NCI-H1417 treated with DMSO at 0.1 percent for 48 hours (cell line): ENCODE measurements at regions not wholly inside any gene's neighbourhood (a gene's known extent, or its start where the extent isn't known, plus 50 kb on each side); places are given as distances from the start of the nearest gene placed in this dataset.
"Not testable (repeated sequence)": the region's sequence is repeated elsewhere in the genome, so short reads cannot be mapped to it uniquely, and the experiment has no call there.

Source experiments
- DNase-seq: peaks from one replicate; lab custom pipeline; 2025; lab: John Stamatoyannopoulos, UW

DNA sequence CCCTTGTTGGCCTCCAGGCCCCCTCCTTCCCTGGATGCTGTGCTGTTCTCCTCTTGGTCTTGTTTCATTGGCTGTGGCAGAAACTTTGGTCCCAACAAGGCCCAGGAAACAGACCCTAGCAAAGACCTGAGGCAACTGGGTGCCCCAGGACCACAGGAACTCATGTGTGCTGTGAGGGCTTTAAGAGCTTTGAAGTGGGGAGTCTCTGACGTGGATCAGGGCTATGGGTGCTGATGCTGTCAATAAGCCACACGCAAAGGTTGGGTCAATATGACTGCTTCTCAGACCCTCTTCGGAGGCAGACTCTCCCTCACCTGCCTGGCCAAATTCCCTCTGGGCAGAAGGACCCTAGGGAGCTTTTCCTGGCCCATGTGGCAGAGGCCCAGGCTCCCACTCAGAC is 91.5 kb upstream of the MLN start:
- no peak for DNase-seq

GRCh38 chr6:33894438-33894837 is 90.6 kb upstream of the MLN start:
- DNase-seq: no peak

DNA sequence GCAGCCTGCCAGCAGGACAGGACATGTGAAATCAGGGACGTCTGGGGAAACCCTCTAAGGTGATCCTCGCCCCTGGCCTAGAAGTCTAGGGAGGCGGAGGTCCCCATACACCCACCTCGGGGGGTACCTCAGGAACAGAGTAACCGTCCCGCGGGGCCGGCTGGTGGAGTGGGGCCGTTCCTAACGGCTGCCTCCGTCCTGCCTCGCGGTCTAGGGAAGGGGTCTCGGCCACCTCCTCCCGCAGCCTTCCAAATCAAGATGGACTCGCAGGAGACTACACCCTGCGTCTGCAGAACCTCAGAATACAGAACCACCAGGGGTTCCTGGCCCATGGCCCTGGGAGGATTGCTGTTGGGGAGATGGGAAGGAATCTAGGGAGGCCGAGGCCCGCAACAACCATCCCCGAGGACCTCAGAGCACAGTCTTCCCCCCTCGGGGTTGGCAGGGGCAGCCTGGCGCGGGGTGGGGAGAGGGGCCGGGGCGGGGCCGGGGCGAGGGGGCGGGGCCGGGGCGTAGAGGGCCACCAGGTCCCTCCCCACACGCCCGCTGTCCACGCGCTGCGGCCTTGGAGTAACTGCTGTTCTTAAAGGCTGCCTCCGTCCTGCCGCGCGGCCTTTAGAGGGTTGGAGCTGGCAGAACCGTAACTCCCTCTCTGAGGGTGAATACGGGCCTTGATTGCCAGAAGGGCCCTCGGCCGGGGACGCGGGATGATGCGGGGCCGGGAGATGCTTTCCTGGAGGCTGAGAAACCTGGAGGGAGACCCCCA is 89.0 kb upstream of the MLN start:
- DNase-seq: no peak

DNA sequence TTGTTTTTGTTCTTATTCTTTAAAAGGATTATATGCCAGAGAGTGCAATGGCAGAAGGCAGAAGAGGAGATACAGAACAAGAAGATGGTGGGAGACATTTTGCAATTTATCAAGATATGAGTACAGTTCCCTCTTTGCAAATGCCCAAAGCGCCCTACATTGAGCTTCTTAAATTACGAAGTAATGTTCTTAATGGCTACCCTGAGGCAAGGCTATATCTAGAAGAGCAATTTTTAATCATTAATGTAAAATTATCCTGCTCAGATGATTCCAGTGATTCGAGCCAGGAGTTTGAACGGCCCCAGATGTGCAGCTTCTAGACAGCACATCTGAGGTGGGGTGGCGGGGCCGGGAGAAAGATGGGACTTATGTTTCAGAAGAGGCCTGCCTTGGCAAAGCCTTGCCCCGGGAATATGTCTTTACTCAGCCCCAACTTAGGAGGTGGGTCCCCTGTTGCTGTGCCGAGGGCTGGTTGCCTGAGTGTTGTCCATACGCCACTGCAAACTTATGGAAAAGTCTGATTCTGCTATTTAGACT is 84.9 kb upstream of the MLN start:
- DNase-seq: no peak

DNA sequence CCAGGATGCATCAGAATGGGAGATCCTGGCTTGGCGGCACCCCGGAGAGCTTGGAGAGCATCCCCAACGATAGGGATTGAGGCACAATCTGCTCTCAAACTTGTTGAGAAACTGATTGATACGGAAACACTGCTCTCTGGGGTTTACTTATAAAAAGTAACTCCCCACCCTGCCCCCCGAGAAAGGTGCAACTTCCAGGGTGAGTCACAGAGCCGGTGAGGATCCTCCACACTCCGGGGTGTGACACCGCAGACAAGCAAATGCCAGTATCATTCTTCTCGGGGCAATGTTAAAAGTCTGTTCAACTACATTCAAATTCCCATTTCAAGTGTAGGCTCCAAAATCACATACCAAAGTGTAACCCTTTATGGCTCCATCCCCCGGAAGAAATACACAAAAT is 84.4 kb upstream of the MLN start:
- no peak for DNase-seq

- DNase-seq: no peak
These were observed 82.9 kb upstream of the MLN start for GRCh38 chr6:33886673-33887144.

DNA sequence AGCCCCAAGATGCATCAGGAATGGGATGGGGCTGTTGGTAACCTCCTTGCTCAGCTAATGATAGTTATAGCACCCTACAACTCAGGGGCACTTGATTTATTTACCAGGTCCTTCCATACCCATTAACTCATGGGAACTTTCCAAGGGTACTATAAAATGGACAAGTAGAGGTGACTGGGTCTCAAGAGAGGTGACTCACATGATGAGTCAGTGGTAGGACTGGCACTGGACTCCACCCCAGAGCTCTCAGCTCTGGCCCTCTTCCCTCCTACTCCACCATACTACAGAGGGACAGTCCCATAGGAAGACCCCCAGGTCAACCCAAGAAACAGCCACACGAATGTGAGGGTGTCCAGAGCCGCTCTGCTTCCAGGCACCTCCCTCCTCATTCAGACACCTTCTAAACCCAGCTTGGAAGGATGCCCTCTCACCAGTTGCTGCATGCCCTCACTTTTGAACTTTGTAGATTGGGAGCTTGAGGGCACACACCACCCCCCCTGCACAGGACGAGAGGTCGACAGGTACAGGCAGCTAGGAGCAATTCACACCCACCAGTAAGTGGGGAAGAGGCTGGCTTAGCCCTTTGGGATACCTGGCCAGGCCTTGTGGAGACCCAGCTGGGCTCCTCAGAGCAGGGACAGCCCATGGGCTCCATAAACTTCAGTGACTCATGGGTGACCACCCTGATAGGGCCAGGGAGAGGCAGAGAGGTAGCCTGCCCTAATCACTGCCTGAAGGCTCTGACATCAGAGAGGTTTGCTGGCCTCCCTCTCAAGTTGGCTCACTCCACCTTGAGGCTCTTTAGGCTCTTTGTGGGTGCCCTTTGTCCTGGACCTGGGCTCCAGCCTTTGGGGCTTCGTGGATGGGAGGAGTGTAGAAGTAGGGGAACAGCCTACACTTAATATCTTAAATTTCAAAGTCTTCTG is 81.6 kb upstream of the MLN start:
- DNase-seq: no peak

- not testable (repeated sequence) for DNase-seq
These were observed 79.8 kb upstream of the MLN start for GRCh38 chr6:33883621-33884020.

DNA sequence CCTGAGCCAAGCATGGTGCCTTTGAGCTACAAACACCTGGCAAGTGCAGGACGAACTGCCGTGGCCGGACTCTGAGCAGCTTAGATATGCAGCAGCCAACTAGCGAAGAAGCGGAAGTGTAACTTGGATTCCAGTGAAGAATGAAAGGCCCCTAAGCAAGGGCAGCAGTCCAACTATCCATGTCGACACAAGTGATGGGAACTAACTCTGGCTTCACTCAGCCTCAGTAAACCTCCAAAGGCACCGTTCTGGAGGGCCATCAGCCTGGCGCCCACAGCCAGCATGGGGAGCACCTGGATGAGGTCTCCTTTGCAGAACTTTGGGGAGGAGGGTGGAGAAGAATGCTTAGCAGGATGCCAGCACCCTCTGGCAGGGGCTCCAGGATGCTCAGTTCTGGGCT is 78.4 kb upstream of the MLN start:
- DNase-seq: no peak

- no peak for DNase-seq
These were observed 77.0 kb upstream of the MLN start for GRCh38 chr6:33880766-33881165.

- no peak for DNase-seq
These were observed 76.4 kb upstream of the MLN start for GRCh38 chr6:33880104-33880678.

DNA sequence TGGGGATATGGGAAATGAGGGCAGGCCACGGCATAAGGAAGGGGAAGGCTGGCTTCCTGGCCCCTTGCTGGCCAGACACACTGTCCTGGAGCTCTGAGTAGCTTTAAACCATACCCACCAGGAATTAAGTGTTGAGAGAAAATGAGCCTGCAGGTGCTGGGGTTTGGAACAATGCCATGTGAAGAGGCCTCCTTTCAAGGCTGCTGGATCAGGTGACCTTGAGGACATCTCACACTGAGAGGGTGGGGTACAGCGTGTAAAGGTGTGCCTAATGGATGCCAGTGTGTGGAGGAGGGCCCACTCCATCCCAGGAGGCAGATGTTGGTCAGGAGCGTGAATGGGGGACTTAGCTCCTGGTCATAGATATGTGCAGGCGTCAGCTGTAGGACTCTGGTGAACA is 74.8 kb upstream of the MLN start:
- peak; percentile 69 for DNase-seq

DNA sequence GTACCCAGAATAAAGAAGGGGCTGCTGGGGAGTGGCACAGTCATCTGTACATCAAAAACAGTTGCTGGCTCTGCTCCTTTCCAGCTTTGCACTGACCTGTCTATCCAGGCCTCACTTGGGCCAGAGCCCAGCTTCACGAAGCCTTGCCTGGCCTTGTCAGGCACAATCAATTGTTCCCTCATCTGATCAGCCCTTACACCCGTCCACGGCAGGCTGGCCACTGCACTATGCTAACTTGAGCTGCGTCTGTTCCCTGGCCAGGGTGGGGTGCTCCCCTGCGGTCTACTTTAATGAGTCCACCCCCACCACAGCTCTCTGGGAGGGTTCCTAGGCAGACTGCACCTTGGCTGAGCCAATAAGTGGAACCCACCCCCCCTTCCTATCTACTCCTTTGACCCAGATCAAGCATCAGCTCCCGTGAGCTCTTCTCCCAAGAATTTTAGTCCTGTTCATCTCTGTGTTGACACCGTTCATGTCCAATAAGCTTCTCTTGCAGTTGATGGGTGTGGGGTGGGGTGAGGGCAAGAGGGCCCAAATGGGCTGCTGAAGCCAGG is 74.3 kb upstream of the MLN start:
- no peak for DNase-seq

- DNase-seq: no peak
These were observed 71.9 kb upstream of the MLN start for GRCh38 chr6:33875696-33876095.

DNA sequence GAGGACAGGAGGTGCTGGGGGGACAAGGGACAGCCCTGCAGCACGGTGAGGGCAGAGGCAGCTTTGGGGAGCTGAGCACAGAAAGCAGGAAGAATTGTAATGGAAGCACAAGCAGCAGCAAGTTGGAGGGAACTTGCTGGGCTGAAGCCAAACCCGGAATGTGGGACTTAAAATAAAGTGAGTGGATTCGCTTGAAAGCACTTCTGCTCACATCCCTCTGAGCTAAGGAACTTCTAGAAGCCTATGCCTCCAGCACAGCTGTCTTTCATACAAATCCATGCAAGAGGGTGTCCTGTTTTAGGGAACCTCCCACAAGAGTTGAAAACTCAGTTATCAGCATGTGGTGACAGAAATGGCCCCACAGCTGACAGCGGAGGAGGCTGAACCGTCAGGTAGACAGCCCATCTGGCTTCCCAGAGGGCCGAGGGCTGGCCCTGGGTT is 71.4 kb upstream of the MLN start:
- DNase-seq: no peak

- no peak for DNase-seq
These were observed 70.4 kb upstream of the MLN start for GRCh38 chr6:33874136-33874760.

DNA sequence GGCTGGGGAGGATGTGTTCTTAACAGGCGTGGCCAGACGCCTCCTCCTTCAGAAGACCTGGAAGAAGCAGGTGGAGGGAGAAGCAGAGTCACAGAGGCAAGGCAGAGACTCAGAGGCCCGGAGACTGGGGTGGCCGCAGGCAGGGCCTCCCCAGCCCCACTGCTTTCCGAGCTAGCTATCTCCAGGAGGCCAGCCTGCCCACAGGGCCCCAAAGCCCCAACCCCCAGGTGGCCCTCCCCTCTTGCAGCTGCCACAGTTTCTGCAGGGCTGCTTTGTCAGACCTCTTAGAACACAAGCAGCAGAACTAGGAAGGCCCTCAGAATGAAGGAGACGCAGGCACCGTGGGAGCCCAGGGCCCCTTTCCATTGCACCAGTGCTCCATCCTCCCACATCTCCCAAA is 69.0 kb upstream of the MLN start:
- no peak for DNase-seq

DNA sequence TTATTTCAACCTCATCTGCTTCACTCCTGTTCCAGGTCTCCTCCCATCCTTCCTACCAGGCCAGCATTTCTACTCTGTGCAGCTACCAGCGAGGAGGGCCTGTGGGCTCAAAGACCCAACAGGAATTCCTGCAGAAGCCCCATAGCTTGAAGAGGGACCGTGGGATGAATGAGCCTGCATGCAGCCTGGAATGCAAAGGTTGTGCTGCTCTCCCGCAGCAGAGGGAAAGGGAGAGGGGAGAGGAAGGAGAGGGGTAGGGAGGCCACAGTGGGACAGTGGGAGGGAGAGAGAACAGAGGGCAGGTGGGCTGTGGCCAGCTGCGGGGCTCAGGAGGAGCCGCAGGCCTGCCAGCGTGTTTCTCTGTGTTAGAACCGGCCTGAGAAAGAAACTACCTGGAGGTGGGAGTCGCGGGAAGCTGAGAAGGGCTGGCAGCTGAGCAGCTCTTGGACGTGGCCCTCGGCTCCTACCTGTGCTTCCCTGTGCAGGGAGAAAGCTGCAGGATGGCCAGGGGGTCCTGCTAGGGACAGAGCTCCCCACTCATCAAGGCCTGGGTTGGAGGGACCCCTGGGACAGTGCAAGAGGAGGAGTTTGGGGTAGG is 66.1 kb upstream of the MLN start:
- DNase-seq: no peak

DNA sequence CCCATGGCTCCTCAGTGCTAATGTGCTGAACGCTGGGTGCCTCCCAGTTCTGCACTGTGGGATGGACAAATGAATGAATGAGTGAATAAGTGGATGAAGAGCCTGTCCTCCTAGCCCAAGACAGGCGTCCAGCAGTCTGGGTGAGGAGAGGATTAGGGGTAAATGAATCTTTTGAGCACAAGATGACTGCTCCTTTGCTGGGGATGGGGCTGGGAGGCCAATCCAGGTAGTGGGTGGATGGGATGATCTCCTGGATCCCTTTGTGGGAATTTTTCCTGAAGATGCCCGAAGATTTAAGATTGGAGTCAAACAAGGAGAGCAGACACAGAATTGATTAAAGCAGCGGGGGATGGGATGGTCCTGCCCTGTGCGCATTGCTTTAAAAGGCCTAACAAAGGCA is 65.3 kb upstream of the MLN start:
- no peak for DNase-seq

DNA sequence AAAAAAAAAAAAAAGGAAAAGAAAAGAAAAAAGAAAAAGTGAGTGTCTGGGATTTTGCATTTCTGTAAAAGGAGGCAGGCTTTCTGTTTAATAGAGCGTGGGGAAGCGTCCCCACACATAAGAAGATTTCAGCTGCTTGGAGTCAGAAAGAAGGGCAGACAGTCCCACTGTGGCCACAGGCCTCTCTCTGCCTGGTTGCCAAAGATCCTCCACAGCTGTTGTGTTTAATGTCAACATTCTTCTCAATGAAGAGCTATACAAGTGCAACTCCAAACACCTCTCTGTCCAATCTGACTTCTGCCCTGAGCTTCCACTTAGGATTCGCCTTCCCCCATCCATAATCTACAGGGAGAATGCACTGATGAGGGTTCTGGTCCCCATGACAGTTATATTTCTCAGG is 64.3 kb upstream of the MLN start:
- DNase-seq: no peak

DNA sequence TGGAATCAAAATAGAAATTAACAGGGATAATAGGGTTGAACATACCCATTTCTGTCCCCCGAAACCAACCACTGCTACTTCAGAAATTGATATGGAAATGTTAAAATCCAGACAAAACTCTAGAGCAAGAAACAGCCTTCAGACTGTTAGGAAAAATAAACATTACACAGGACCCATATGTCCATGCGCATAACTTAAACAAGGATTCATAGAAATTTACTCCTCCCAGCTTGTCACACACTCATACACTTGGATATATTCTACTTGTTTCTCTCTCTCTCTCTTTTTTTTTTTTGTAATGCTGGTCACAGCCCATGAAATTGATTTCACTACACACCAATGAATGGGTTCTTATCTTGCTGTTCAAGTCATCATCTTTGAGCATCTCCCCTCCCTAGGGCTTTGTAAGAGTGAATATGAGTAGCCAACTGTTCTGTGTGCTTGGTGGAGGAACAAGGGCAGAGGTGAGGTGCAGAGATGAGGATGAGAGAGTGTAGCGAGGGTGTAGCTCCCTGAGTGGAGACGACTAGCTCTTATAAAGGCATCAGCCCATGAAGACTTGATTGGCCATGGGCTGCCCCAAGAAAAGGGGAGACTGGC is 61.8 kb upstream of the MLN start:
- no peak for DNase-seq
